HepG2 (cell line): ENCODE measurements at regions not wholly inside any gene's neighbourhood (a gene's known extent, or its start where the extent isn't known, plus 50 kb on each side); places are given as distances from the start of the nearest gene placed in this dataset.

Source experiments
- ATAC-seq: fragments of 200-7000 bp; cut with Tn5 transposase; 3 replicates; pipeline ENCODE4 v1.9.1; 2020; ENCODE audit warnings: mild to moderate bottlenecking, moderate library complexity
- BruUV-seq: library from RNA; stranded (reverse); fragments of 400-500 nt; replicated peaks from 2 replicates; lab custom pipeline; 2021; lab: Mats Ljungman, UMichigan
- CTCF ChIA-PET: fragments of 300-600 bp; formaldehyde crosslinking; extraction: SDS; loops from one replicate; lab custom pipeline; 2021; ENCODE audit warnings: low total read pairs, inconsistent platforms, low intra/inter-chr PET ratio; lab: Yijun Ruan, JAX
- POLR2A ChIA-PET: fragments of 350-600 bp; sonication (Branson Sonifier 250); formaldehyde crosslinking; loops from one replicate; lab custom pipeline; 2020; ENCODE audit warnings: antibody characterized with exemption, inconsistent platforms; lab: Yijun Ruan, JAX
- DNase-seq: peaks from one replicate; pipeline ENCODE4 v3.0.0-alpha.2; 2015; ENCODE audit warnings: low spot score
- FAIRE-seq: peaks from 3 replicates; lab custom pipeline; 2011; peaks lifted over from hg19 to GRCh38; lab: Jason Lieb, UNC
- H2AFZ ChIP-seq: one replicate; pipeline ENCODE4 v1.6.1; 2011; ENCODE audit warnings: low read length, inconsistent platforms
- H3K27ac ChIP-seq: fragments of 300-600 bp; 3 replicates; pipeline ENCODE4 v1.8.0; 2011; ENCODE audit warnings: mixed run types, mild to moderate bottlenecking, mixed read lengths, low read length, inconsistent platforms; ENCODE audit not compliant: insufficient read depth; ENCODE audit errors: extremely low read length
- H3K27me3 ChIP-seq, 2 experiments: fragments of 200-600 bp in 1 of 2; 2 replicates in 1 of 2; 3 replicates in 1 of 2; pipeline versions ENCODE4 v1.6.0 to v1.8.0; 2011; ENCODE audit warnings: low read length in 2 of 2, mild to moderate bottlenecking in 2 of 2, moderate library complexity in 2 of 2, inconsistent platforms in 1 of 2; ENCODE audit not compliant: insufficient read depth in 2 of 2, control insufficient read depth in 1 of 2
- H3K36me3 ChIP-seq, 2 experiments: fragments of 200-600 bp in 1 of 2; replicated peaks in 1 of 2; 2 replicates in 1 of 2; 3 replicates in 1 of 2; pipeline versions ENCODE4 v1.5.1 to v1.8.0; 2011; ENCODE audit warnings: low read length in 2 of 2, inconsistent platforms in 1 of 2; ENCODE audit not compliant: insufficient read depth in 2 of 2, control insufficient read depth in 1 of 2
- H3K4me1 ChIP-seq: 2 replicates; pipeline ENCODE4 v1.5.1; 2012; ENCODE audit warnings: low read length, inconsistent platforms; ENCODE audit not compliant: insufficient read depth
- H3K4me2 ChIP-seq: 2 replicates; pipeline ENCODE4 v1.6.0; 2011; ENCODE audit warnings: low read depth, low read length, inconsistent platforms
- H3K4me3 ChIP-seq, 3 experiments: fragments of 200-600 bp in 1 of 3; sonication (generic), shearing (Covaris generic) in 1 of 3; replicated peaks in 1 of 3; 2 replicates each; pipeline ENCODE4 v1.5.1; 2011 to 2016; ENCODE audit warnings: low read length in 3 of 3, inconsistent platforms in 2 of 3, low read depth in 2 of 3, mild to moderate bottlenecking in 2 of 3, control low read depth in 1 of 3, mixed read lengths in 1 of 3; ENCODE audit not compliant: insufficient read depth in 1 of 3
- H3K79me2 ChIP-seq: one replicate; pipeline ENCODE4 v1.6.1; 2011; ENCODE audit warnings: low read length, inconsistent platforms; ENCODE audit not compliant: insufficient read depth
- H3K9ac ChIP-seq: 2 replicates; pipeline ENCODE4 v1.6.0; 2011; ENCODE audit warnings: mild to moderate bottlenecking, low read depth, low read length, inconsistent platforms; ENCODE audit not compliant: insufficient read depth
- H3K9me3 ChIP-seq: 2 replicates; pipeline ENCODE4 v1.5.1; 2012; ENCODE audit warnings: mild to moderate bottlenecking, low read length
- H4K20me1 ChIP-seq: 2 replicates; pipeline ENCODE4 v1.6.0; 2011; ENCODE audit warnings: inconsistent platforms, mild to moderate bottlenecking, low read length, moderate library complexity; ENCODE audit not compliant: insufficient read depth
- GABPA ChIP-seq, 2 experiments: IDR thresholded peaks; 2 replicates each; pipeline ENCODE4 v1.6.1; 2011 to 2016; ENCODE audit warnings: low read depth in 2 of 2, low read length in 1 of 2, missing biosample characterization in 1 of 2, missing genetic modification characterization in 1 of 2
- GZF1 ChIP-seq: sonication (generic); formaldehyde crosslinking; IDR thresholded peaks from 2 replicates; pipeline ENCODE4 v1.5.1; 2020; ENCODE audit warnings: mild to moderate bottlenecking, missing genetic modification reagents
- KDM1A ChIP-seq: IDR thresholded peaks from 2 replicates; pipeline ENCODE4 v1.6.1; 2016; ENCODE audit warnings: missing compliant biosample characterization
- PLRG1 ChIP-seq: fragments of 450-650 bp; conservative IDR thresholded peaks from 2 replicates; pipeline ENCODE4 v1.6.1; 2016
- RAD21 ChIP-seq: fragments of 450-650 bp; formaldehyde crosslinking; IDR thresholded peaks from 2 replicates; pipeline ENCODE4 v1.5.0; 2020; ENCODE audit warnings: mild to moderate bottlenecking
- ZNF629 ChIP-seq: sonication (generic); formaldehyde crosslinking; conservative IDR thresholded peaks from 2 replicates; pipeline ENCODE4 v1.5.0; 2020; ENCODE audit warnings: missing genetic modification reagents
- WGBS: methylation state at CpG from one replicate; pipeline ENCODE4 v1.1.6; 2017; ENCODE audit warnings: low lambda C conversion rate; 5-methylcytosine and 5-hydroxymethylcytosine counted together
- in situ Hi-C: cut with HindIII; loops from 2 replicates; pipeline ENCODE4 v1.10.0; 2017; ENCODE audit warnings: low pct_unique_long_range_greater_than_20kb; ENCODE audit not compliant: extremely low pct_ligation_motif_present
- intact Hi-C: fragments of 100-400 bp; cut with micrococcal nuclease; formaldehyde crosslinking; loops from one replicate; pipeline ENCODE4 v1.10.0; 2022; ENCODE audit not compliant: unreplicated experiment
- TF ChIP-seq, protein P1 (sequence below): sonication (generic); formaldehyde crosslinking; IDR thresholded peaks from 2 replicates; pipeline ENCODE4 v1.4.0; 2020; ENCODE audit warnings: low read depth, mild to moderate bottlenecking, missing genetic modification reagents
- TF ChIP-seq, protein P2 (sequence below): sonication (generic); formaldehyde crosslinking; IDR thresholded peaks from 2 replicates; pipeline ENCODE4 v1.5.0; 2020; ENCODE audit warnings: mild to moderate bottlenecking, missing genetic modification reagents, moderate library complexity

DNA sequence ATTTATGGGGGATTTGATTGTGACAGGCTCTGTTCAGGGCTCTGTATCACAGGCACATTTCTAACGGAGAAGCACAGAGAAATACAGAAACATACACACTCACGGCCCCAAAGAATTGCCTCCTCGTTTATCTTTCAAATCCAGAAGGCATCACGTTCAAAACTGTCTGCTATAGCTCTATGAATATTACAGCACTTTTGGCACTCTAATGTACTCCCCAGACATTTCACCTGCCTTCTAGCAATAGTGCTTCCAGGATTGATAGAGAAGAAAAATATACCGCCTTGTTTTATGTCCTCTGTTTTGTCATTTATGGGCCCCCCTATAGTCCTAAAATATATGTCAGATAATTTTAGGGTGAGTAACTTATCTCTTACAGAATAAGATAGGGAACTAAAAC lies 947.5 kb downstream of the ANKRD7 start:
- BruUV-seq, result no TSS peak
- intact Hi-C loops (no loop called here), in situ Hi-C loops (loop anchor here (10.0 kb wide), 1 partner anchor 257 kb away; no protein-coding TSS in a partner anchor)
- Histone ChIP-seq H3K27ac (no peak overlapping the region), H3K4me1 (no peaks in the 10 kb centered on the region), H3K4me2 (no peak overlapping the region), H3K79me2 (no peaks in the 10 kb centered on the region), H3K36me3 (no peaks in the 10 kb centered on the region), H3K4me3 (no peak overlapping the region), H3K9me3 (peaks cover 16% of the 10 kb centered on the region), H3K9ac (no peak overlapping the region), H4K20me1 (no peaks in the 10 kb centered on the region), H3K27me3 (no peaks in the 10 kb centered on the region; a peak in 1 of 5 replicates), H2AFZ (no peak overlapping the region)
- ChIA-PET CTCF (no interaction called here), POLR2A (no interaction called here)
- ATAC-seq (no peak), DNase-seq (no peak), FAIRE-seq (no peak)
- TF ChIP-seq GABPA (IDR thresholded peaks at IDR 0.05; ENCODE audit: low read depth, low read length), result no peak
- TF ChIP-seq GABPA (CRISPR knock-in tag; IDR thresholded peaks at IDR 0.05; ENCODE audit: low read depth), result no peak
- TF ChIP-seq GZF1 (CRISPR knock-in tag), result no peak
- no peak for TF ChIP-seq ZNF629
- TF ChIP-seq, protein P1, sequence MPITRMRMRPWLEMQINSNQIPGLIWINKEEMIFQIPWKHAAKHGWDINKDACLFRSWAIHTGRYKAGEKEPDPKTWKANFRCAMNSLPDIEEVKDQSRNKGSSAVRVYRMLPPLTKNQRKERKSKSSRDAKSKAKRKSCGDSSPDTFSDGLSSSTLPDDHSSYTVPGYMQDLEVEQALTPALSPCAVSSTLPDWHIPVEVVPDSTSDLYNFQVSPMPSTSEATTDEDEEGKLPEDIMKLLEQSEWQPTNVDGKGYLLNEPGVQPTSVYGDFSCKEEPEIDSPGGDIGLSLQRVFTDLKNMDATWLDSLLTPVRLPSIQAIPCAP (CRISPR knock-in tag), result no peak
- WGBS, result 18% methylated on average over 5 of the region's 5 CpGs

DNA sequence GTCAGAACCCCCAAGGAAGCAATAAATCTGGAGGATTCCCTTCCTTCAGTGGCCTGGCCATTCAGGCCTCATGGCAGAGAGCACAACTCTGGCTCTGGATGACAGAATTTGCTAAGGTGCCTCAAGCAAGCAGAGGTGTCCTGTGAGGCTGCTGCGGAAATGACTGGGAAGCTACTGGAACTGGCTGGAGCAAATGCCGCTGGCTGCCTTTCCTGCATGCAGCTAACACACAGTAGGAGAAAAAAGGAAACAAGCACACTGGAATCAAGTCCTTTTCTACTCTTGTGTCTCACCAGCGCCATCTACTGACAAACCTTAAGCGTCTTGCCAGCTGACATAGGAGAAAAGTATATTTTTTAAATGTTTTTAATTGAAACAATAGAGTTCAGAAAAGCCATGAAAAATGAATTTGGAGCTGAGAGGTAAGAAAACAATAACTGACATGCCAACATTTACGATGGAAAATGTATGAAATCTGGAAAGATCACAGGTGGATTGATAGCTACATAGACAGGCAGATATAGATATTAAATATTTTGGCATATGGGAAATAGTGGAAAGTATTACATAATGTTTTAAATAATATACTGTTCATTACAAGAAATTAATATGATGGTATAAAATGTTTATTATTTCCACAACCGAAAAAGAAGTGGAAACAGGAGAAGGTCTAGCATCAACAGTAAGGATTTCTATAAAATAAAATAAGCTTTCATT lies 951.6 kb downstream of the ANKRD7 start:
- POLR2A ChIA-PET, result no interaction called here
- intact Hi-C loops (loop anchor here (1.0 to 2.0 kb wide), 3 partner anchors 258 to 823 kb away; no protein-coding TSS in a partner anchor), in situ Hi-C loops (loop anchor here (10.0 to 25.0 kb wide), 2 partner anchors 261 to 814 kb away; no protein-coding TSS in a partner anchor)
- no peaks in the 10 kb centered on the region for H4K20me1 ChIP-seq
- no peaks in the 10 kb centered on the region for H3K79me2 ChIP-seq
- WGBS, result 0% methylated on average over 6 of the region's 6 CpGs
- no peaks in the 10 kb centered on the region; a peak in 1 of 5 replicates for H3K27me3 ChIP-seq
- no peaks in the 10 kb centered on the region for H3K36me3 ChIP-seq
- CTCF ChIA-PET, result interaction anchor here (1.2 to 1.7 kb wide), 4 partner anchors 257 to 823 kb away, joined by 3 to 11 read pairs (median 6); no protein-coding TSS in a partner anchor
- H2AFZ ChIP-seq, result no peak overlapping the region
- peak overlapping the region; percentile 20; the same call in 1 of the 2 replicates for H3K4me2 ChIP-seq
- no peak overlapping the region for H3K4me3 ChIP-seq
- DNase-seq (peak; percentile 67), FAIRE-seq (no peak), ATAC-seq (peak; percentile 67)
- H3K9ac ChIP-seq, result no peak overlapping the region
- no peak overlapping the region for H3K27ac ChIP-seq
- no TSS peak for BruUV-seq
- no peaks in the 10 kb centered on the region for H3K9me3 ChIP-seq
- H3K4me1 ChIP-seq, result no peaks in the 10 kb centered on the region
- TF ChIP-seq RAD21 (0 out of 2 replicates have a peak, but pooled peaks have one; percentile 23), PLRG1 (no peak), KDM1A (CRISPR knock-in tag) (no peak)
- TF ChIP-seq, protein P2, sequence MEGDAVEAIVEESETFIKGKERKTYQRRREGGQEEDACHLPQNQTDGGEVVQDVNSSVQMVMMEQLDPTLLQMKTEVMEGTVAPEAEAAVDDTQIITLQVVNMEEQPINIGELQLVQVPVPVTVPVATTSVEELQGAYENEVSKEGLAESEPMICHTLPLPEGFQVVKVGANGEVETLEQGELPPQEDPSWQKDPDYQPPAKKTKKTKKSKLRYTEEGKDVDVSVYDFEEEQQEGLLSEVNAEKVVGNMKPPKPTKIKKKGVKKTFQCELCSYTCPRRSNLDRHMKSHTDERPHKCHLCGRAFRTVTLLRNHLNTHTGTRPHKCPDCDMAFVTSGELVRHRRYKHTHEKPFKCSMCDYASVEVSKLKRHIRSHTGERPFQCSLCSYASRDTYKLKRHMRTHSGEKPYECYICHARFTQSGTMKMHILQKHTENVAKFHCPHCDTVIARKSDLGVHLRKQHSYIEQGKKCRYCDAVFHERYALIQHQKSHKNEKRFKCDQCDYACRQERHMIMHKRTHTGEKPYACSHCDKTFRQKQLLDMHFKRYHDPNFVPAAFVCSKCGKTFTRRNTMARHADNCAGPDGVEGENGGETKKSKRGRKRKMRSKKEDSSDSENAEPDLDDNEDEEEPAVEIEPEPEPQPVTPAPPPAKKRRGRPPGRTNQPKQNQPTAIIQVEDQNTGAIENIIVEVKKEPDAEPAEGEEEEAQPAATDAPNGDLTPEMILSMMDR (CRISPR knock-in tag), result peak; percentile 70
